Thyroid gland (tissue), 4 donors: ENCODE measurements at regions not wholly inside any gene's neighbourhood (a gene's known extent, or its start where the extent isn't known, plus 50 kb on each side); places are given as distances from the start of the nearest gene placed in this dataset.

ENCODE experiments used
- POLR2A ChIP-seq, 2 donors: fragments of 450-650 bp; IDR thresholded peaks; one replicate each; pipeline ENCODE4 v1.6.1; 2017; ENCODE audit warnings: antibody characterized with exemption in 2 of 2, mild to moderate bottlenecking in 2 of 2, moderate library complexity in 1 of 2
- TF ChIP-seq, protein P1 (sequence below), 6 experiments: fragments of 200-600 bp in 3 of 6; fragments of 450-650 bp in 3 of 6; sonication (generic) in 3 of 6; IDR thresholded peaks; one replicate each; pipeline ENCODE4 v1.5.1; 2016 to 2019; ENCODE audit warnings: antibody characterized with exemption in 6 of 6, mild to moderate bottlenecking in 2 of 6, inconsistent platforms in 1 of 6, moderate library complexity in 1 of 6

DNA sequence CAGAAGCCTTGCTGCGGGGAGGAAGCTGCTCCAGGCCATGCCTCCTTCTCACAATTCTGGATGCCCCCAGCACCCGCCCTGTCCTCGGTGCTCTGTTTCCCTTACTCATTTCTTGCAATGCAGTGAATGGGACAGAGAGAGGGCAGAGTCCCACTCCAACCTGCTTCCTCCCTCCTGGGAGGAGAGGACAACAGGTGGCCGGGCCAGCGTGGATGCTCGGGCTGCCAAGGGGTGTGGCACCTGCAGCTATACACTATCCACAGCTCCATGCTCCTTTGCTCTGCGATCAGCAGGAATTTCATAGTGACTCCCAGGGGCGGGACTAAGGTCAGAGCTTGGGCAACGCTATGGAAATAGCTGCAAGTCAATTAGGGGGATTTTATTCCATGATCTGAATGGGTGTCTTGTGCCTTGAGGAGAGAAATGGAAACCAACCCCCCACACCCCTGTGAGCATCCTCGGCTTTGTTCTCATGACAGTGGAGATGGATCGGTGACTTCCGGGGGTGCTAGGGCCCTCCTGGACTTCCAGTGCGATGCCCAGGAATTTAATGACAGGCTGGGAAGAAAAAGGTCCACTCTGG lies 192.5 kb downstream of the MYLK4 start:
- TF ChIP-seq, protein P1, sequence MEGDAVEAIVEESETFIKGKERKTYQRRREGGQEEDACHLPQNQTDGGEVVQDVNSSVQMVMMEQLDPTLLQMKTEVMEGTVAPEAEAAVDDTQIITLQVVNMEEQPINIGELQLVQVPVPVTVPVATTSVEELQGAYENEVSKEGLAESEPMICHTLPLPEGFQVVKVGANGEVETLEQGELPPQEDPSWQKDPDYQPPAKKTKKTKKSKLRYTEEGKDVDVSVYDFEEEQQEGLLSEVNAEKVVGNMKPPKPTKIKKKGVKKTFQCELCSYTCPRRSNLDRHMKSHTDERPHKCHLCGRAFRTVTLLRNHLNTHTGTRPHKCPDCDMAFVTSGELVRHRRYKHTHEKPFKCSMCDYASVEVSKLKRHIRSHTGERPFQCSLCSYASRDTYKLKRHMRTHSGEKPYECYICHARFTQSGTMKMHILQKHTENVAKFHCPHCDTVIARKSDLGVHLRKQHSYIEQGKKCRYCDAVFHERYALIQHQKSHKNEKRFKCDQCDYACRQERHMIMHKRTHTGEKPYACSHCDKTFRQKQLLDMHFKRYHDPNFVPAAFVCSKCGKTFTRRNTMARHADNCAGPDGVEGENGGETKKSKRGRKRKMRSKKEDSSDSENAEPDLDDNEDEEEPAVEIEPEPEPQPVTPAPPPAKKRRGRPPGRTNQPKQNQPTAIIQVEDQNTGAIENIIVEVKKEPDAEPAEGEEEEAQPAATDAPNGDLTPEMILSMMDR (IDR thresholded peaks at IDR 0.05), result no peak
- TF ChIP-seq POLR2A (IDR thresholded peaks at IDR 0.05), result no peak
